Gastroesophageal sphincter (tissue), 4 donors: ENCODE measurements at regions not wholly inside any gene's neighbourhood (a gene's known extent, or its start where the extent isn't known, plus 50 kb on each side); places are given as distances from the start of the nearest gene placed in this dataset.
"Not testable (repeated sequence)": the region's sequence is repeated elsewhere in the genome, so short reads cannot be mapped to it uniquely, and the experiment has no call there.

Experiments
- ATAC-seq: fragments of 150-250 bp; one replicate; pipeline ENCODE4 v1.9.1; 2016; ENCODE audit warnings: mild to moderate bottlenecking, moderate library complexity
- H3K27ac ChIP-seq, 4 donors: fragments of 200-600 bp; sonication (generic) in 3 of 4; 1 replicate in 3 of 4; 2 replicates in 1 of 4; pipeline ENCODE4 v1.5.1; 2016 to 2019
- H3K27me3 ChIP-seq: fragments of 200-600 bp; sonication (generic); one replicate; pipeline ENCODE4 v1.5.1; 2019
- H3K36me3 ChIP-seq, 2 donors: fragments of 200-600 bp; sonication (generic); one replicate each; pipeline ENCODE4 v1.5.1; 2019; ENCODE audit warnings: control low read depth in 1 of 2
- H3K4me1 ChIP-seq, 3 donors: fragments of 200-600 bp; sonication (generic); 1 replicate in 2 of 3; 2 replicates in 1 of 3; pipeline ENCODE4 v1.5.1; 2016 to 2019; ENCODE audit warnings: control low read depth in 2 of 3
- H3K4me3 ChIP-seq, 2 donors: fragments of 200-600 bp; sonication (generic); one replicate each; pipeline ENCODE4 v1.5.1; 2019; ENCODE audit warnings: mild to moderate bottlenecking in 1 of 2, moderate library complexity in 1 of 2
- H3K9me3 ChIP-seq, 3 donors: fragments of 200-600 bp; sonication (generic); one replicate each; pipeline ENCODE4 v1.5.1; 2017 to 2019; ENCODE audit warnings: control low read depth in 2 of 3
- EP300 ChIP-seq: sonication (generic); formaldehyde crosslinking; IDR thresholded peaks from one replicate; pipeline ENCODE4 v1.6.1; 2017; ENCODE audit warnings: antibody characterized with exemption, mild to moderate bottlenecking
- POLR2A ChIP-seq, 2 donors: fragments of 450-650 bp; IDR thresholded peaks; one replicate each; pipeline ENCODE4 v1.6.1; 2017; ENCODE audit warnings: antibody characterized with exemption in 2 of 2, mild to moderate bottlenecking in 2 of 2, moderate library complexity in 1 of 2
- POLR2AphosphoS5 ChIP-seq: sonication (generic); formaldehyde crosslinking; IDR thresholded peaks from one replicate; pipeline ENCODE4 v1.6.1; 2017; ENCODE audit warnings: antibody characterized with exemption
- WGBS, 2 donors: methylation state at CpG; one replicate each; pipeline ENCODE4 v1.1.5; 2018; ENCODE audit warnings: low coverage in 1 of 2; 5-methylcytosine and 5-hydroxymethylcytosine counted together
- TF ChIP-seq, protein P1 (sequence below), 4 experiments: fragments of 200-600 bp in 2 of 4; fragments of 450-650 bp in 2 of 4; sonication (generic) in 1 of 4; IDR thresholded peaks; one replicate each; pipeline ENCODE4 v1.5.1; 2017 to 2019; ENCODE audit warnings: antibody characterized with exemption in 4 of 4, mild to moderate bottlenecking in 2 of 4, moderate library complexity in 2 of 4

DNA sequence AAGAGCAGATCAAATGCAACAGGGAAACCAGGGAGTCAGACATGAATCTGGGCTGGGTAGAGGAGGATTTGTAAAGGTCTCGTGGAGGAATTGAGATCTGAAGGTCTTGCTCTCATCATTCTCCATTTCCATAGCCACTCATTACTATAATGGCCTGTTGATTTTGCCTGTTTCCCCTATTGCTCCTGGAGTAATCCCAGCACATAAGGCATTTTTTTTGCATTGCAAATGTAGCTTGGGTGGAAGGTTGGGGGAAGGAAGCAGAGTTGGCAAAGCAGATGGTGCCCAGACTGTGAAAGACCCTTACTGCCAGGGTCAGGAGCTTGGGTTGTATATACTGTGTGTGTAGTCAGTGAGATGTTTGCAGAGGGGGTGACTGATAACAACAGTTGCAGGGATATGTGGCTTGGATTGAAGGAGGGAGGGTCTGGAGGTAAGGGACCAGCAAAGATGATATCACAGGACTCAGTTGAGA, 116.0 kb downstream of the TTC6 start:
- Histone ChIP-seq H3K4me1 (no peaks in the 10 kb centered on the region), H3K27ac (no peak overlapping the region), H3K4me3 (no peak overlapping the region), H3K9me3 (no peaks in the 10 kb centered on the region), H3K27me3 (no peaks in the 10 kb centered on the region), H3K36me3 (no peaks in the 10 kb centered on the region)
- ATAC-seq = no peak
- WGBS, 2 donors = 70 to 100% methylated on average over 1 of the region's 1 CpG
- TF ChIP-seq, protein P1, sequence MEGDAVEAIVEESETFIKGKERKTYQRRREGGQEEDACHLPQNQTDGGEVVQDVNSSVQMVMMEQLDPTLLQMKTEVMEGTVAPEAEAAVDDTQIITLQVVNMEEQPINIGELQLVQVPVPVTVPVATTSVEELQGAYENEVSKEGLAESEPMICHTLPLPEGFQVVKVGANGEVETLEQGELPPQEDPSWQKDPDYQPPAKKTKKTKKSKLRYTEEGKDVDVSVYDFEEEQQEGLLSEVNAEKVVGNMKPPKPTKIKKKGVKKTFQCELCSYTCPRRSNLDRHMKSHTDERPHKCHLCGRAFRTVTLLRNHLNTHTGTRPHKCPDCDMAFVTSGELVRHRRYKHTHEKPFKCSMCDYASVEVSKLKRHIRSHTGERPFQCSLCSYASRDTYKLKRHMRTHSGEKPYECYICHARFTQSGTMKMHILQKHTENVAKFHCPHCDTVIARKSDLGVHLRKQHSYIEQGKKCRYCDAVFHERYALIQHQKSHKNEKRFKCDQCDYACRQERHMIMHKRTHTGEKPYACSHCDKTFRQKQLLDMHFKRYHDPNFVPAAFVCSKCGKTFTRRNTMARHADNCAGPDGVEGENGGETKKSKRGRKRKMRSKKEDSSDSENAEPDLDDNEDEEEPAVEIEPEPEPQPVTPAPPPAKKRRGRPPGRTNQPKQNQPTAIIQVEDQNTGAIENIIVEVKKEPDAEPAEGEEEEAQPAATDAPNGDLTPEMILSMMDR (IDR thresholded peaks at IDR 0.05) = no peak
- TF ChIP-seq POLR2A (IDR thresholded peaks at IDR 0.05) (no peak), POLR2AphosphoS5 (no peak), EP300 (no peak)

GRCh38 chr14:37711831-37712475, 116.5 kb downstream of the TTC6 start:
- Histone ChIP-seq H3K9me3 (no peaks in the 10 kb centered on the region), H3K36me3 (no peaks in the 10 kb centered on the region), H3K27ac (no peak overlapping the region), H3K27me3 (no peaks in the 10 kb centered on the region), H3K4me1 (no peaks in the 10 kb centered on the region), H3K4me3 (no peak overlapping the region)
- WGBS, 2 donors = 82 to 85% methylated on average over 4 of the region's 5 CpGs
- no peak for ATAC-seq
- no peak for TF ChIP-seq POLR2AphosphoS5

DNA sequence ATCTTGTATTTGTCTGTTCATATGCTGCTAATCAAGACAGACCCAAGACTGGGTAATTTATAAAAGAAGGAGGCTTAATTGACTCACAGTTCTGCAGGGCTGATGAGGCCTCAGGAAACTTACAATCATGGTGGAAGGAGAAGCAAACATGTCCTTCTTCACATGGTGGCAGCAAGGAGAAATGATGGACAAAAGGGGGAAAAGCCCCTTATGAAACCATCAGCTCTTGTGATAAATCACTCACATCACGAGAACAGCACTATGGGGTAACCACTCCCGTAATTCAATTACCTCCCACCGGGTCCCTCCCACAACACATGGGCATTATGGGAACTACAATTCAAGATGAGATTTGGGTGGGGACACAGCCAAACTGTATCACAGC, 117.0 kb downstream of the TTC6 start:
- H3K9me3 ChIP-seq, H3K4me3 ChIP-seq: not testable (repeated sequence)
- 81 to 100% methylated on average over 1 to 3 of the region's 3 CpGs for WGBS, 2 donors

DNA sequence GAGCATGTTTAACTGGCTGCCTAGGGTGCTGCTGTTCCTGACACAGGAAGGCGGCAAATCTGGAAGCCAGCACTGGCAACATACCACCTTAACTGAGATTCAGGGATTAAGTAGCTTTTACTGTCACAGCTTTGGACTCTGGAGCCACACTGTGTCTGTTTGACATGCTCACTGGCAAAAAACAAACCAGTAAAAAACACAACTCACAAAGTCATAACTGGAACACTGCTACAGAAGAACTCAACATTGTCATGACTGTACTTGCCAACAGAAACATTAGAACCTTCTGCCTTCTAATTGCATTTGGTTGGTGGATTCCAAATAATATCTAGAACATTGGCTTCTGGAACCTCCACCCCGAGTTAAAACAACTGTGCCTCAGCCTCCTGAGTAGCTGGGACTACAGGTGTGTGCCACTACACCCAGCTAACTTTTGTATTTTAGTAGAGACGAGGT, 117.6 kb downstream of the TTC6 start:
- H3K27me3 ChIP-seq = no peaks in the 10 kb centered on the region
- WGBS, 2 donors = 70 to 80% methylated on average over 1 to 2 of the region's 3 CpGs
- no peaks in the 10 kb centered on the region for H3K36me3 ChIP-seq
- no peak overlapping the region for H3K27ac ChIP-seq
- TF ChIP-seq POLR2AphosphoS5 (no peak), EP300 (no peak), POLR2A (IDR thresholded peaks at IDR 0.05) (no peak)
- TF ChIP-seq, protein P1 (IDR thresholded peaks at IDR 0.05) = no peak
- H3K4me1 ChIP-seq = no peaks in the 10 kb centered on the region
- ATAC-seq = no peak
- H3K9me3 ChIP-seq = no peaks in the 10 kb centered on the region
- H3K4me3 ChIP-seq = no peak overlapping the region

More for the DNA sequence above, 117.0 kb downstream of the TTC6 start:
- not testable (repeated sequence) for H3K4me1 ChIP-seq, ATAC-seq, H3K27ac ChIP-seq, H3K27me3 ChIP-seq, H3K36me3 ChIP-seq

- Histone ChIP-seq H3K27me3 (no peaks in the 10 kb centered on the region), H3K4me1 (no peaks in the 10 kb centered on the region), H3K27ac (no peak overlapping the region), H3K36me3 (no peaks in the 10 kb centered on the region), H3K9me3 (no peaks in the 10 kb centered on the region), H3K4me3 (no peak overlapping the region)
- TF ChIP-seq POLR2A (IDR thresholded peaks at IDR 0.05) = no peak
- TF ChIP-seq EP300 = no peak
- TF ChIP-seq, protein P1 (IDR thresholded peaks at IDR 0.05) = no peak
- TF ChIP-seq POLR2AphosphoS5 = no peak
- no peak for ATAC-seq
- WGBS, 2 donors = 86% methylated on average over 1 of the region's 1 CpG; no CpG with 5 or more reads in 1 of the 2 donors
These were observed 124.7 kb downstream of the TTC6 start for GRCh38 chr14:37720131-37720530.

- 25 to 50% methylated on average over 2 of the region's 2 CpGs for WGBS, 2 donors
- TF ChIP-seq POLR2AphosphoS5 (no peak), POLR2A (IDR thresholded peaks at IDR 0.05) (no peak), EP300 (no peak)
- TF ChIP-seq, protein P1 (IDR thresholded peaks at IDR 0.05) = no peak
- Histone ChIP-seq H3K9me3 (no peaks in the 10 kb centered on the region), H3K27ac (no peak overlapping the region), H3K4me3 (no peak overlapping the region), H3K4me1 (no peaks in the 10 kb centered on the region), H3K36me3 (no peaks in the 10 kb centered on the region), H3K27me3 (no peaks in the 10 kb centered on the region)
- ATAC-seq = no peak
These were observed 126.7 kb downstream of the TTC6 start for GRCh38 chr14:37721976-37722659.
